Activated T-cell treated with anti-CD3 and anti-CD28 coated beads for 4 hours (primary cell): ENCODE measurements at regions not wholly inside any gene's neighbourhood (a gene's known extent, or its start where the extent isn't known, plus 50 kb on each side); places are given as distances from the start of the nearest gene placed in this dataset.
"Not testable (repeated sequence)": the region's sequence is repeated elsewhere in the genome, so short reads cannot be mapped to it uniquely, and the experiment has no call there.

Source experiments
- DNase-seq: peaks from one replicate; pipeline ENCODE4 v3.0.0-alpha.2; 2020

DNA sequence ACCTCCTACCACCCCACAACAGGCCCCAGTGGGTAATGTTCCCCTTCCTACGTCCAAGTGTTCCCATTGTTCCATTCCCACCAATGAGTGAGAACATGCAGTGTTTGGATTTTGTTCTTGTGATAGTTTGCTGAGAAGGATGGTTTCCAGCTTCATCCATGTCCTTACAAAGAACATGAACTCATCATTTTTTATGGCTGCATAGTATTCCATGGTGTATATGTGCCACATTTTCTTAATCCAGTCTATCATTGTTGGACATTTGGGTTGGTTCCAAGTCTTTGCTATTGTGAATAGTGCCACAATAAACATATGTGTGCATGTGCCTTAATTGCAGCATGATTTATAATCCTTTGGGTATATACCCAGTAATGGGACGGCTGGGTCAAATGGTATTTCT lies 81.6 kb downstream of the P2RY10 start:
- DNase-seq, result not testable (repeated sequence)

DNA sequence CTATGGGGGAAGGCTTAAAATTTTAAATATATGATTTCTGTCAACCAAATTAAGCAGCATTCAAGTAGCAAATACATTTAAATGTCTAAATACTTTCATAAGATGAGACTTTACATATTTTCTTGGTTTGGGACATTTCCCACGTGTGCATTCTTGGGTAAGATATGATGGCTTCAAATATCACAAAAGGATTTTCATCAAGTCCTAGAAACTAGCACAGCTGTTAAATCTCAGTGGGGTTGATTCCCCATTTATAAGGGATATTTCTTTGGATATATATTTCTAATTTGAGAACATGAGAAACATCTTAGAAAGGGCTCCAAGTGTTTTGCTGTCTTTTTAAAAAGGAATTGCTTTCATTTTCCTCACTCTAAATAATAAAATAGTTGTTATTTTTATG lies 90.2 kb downstream of the P2RY10 start:
- no peak for DNase-seq

DNA sequence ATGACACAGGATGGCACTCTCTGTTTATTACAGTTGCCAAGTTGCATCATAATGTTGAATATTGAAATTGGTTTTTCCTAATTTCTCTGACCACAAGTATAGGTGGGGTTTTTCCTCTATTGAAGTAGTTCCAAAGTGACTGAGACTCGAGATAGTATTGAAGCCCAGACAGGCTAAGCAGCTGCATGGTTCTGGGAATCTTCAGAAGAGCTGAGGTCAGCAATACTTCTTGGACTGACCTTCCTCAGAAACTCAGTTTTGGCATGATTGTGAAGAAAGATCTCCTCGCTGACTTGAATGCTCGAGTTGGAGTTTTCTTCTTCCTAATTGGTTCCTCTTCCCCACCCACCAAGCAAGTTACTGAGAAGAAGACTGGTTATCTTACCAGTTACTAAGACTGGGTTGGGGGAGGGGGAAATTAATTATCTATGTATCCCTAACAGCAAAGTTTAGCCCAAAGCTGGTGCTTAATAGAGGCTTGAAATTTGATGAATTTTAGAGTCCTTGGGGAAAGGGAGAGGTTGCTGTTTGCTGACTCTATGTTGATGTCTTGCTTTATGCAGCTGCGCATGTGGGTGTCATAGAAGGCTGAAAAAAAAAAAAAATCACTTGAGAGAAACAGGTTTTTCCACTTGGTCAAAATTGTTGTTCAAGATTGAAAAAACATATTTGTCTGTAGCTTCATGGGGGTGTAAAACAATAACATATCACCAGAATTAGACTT lies 91.1 kb downstream of the P2RY10 start:
- DNase-seq, result no peak

DNA sequence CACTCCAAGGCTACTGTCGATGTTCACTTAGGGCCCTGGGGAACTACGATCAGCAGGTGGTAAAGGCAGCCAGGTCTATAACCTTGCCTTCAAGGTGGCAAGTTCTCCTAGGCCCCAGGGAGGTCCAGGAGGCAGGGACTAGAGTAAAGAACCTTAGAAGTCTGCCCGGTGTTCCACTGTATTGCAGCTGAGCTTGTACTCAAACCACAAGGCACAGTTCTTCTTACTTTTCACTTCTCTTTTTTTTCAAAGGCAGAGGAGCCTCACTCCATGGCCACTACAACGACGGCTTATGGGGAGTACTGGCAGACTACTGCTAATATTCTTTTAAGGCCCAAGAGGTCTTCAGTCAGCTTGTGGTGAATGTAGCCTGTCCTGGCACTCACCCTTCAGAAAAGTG lies 78.8 kb upstream of the GPR174 start:
- no peak for DNase-seq

DNA sequence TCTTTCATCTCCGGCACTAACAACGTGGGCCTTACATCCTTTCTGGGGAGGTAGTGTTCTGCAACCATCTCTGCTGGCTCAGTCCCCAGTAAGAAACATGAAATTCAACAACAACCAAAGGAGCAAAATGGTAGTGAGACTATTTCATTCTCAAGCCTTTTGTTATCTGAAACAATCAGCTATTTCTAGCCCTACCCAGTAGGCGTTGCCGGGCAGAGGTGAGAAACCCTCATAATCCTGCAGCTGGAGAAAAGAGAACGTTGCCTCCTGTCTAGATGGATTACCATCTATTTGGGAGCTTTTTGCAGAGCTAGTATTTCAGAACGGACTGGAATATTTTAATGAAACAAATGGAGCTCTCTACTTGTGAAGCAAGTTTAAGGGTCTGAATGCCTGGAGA lies 66.4 kb upstream of the GPR174 start:
- no peak for DNase-seq

DNA sequence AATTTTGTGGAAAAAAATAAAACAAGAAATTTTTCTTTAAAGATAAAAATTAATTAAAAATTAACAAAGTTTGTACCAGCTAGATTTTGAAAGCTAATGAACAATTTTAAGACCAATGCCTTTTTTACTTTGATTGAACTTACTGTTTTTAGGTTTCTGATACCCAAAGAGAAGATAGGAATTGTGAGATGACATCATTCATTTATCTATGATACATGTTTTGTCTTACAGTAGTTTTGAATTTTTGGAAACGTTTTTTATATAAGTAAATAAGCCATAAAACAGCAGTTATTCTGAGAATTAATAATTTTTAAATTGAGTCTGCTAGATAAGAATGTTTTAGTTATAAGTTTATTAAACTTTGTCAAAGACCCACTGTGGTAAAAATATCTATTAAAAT lies 65.0 kb upstream of the GPR174 start:
- no peak for DNase-seq

DNA sequence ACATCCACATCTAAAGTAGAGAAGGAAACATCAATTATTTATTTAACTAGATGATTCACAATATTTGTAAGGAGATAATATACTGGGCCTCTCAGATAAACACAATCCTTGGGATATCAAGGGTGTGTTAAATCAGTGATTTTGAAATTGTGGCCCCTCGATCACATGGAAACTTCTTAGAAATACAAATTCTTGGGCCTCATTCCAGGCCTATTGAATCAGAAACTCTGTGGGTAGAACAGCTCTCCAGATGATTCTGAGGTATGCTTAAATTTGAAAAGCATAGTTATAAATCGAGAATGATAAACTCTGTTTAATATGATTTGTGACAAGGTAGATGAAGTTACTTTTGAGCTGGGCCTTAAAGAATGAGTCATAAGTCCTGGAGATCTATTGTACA lies 64.3 kb upstream of the GPR174 start:
- DNase-seq, result no peak

DNA sequence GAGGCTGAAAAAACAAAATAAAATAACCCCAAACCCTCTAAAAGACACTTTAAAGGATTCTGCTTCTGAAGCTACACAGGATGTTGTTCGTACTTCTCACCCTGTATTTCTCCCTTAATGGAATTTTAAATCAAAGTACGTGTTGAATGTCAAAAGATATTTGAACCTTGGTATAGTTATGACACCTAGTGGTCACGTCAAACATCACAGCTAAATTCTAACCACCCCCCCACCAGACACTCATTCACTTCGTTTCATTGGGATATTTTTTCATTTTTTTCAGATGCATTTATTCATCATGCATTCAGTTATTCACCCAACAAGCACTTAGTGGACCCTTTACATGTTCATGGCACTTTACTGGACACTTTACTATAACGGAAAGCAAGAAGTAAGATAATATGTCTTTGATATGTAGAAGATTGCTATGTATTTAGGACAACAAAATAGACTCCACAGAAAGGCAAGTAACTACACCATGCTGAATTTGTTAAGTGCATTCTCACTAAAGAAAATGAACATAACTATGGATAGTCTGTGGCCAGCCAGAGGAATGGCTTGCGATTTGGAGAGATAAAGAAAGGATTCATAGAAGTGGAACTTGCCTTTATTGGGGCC lies 62.5 kb upstream of the GPR174 start:
- peak; percentile 29 for DNase-seq

DNA sequence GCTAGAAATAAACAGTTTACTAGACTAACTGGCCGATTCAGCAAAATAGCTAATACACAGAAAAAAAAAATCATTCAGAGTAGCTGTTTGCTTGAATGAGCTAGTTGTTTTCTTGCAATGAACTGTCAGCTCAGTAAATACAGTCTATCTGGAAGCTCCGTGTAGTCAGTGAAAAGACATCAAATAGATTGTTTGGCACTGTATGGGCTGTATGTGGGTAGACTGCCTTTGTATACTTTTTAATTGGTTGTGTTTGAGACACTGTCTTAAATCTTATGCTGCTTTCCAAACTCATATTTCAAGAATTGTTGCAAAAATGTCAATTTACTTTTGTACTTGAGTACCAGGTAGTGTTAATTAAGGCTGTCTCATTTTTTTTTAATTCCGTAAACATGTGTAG lies 61.6 kb upstream of the GPR174 start:
- DNase-seq, result no peak

DNA sequence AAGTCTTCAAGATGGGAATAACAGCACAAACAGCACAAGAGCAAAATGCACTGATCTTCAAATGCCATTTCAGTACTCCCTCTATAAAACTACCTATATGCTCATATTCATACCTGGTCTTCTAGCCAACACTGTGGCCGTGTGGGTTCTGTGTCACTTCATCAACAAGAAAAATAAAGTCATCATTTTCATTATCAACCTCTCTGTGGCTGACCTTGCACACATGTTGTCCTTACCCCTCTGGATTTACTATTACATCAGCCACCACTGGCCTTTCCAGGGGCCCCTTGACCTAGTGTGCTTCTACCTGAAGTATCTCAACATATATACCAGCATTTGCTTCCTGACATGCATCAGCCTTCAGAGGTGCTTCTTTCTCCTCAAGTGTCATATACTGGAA lies 59.6 kb upstream of the GPR174 start:
- DNase-seq, result no peak

DNA sequence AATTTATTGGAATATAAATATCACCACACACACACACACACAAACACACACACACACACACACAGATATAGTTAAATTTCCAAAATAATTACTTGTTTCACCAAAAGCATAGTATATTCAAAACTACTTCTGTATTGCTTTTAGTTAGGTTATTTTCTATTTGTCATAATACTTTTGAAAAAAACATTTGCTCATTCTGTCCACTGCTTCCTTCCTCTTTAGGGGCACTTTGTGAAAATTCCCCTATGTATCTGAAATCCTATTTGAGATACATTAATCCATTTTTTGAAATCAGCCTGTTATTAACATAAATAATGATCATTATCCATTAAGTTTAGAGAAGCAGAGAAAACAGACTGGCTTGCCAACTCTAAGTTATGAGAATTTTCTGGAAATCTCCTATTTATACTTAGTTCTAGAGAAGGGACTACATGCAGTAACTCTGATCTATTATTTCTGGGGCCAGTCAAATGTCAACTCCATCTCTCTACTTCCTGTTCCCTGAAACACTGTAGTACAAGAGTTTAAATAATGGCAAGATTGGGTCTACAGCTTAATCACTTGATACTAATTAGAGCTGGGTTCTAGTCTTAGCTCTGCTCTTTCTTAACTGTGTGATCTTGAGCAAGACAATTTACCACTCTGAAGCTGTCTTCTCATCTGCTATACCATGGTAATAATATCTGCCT lies 54.4 kb upstream of the GPR174 start:
- DNase-seq, result no peak

DNA sequence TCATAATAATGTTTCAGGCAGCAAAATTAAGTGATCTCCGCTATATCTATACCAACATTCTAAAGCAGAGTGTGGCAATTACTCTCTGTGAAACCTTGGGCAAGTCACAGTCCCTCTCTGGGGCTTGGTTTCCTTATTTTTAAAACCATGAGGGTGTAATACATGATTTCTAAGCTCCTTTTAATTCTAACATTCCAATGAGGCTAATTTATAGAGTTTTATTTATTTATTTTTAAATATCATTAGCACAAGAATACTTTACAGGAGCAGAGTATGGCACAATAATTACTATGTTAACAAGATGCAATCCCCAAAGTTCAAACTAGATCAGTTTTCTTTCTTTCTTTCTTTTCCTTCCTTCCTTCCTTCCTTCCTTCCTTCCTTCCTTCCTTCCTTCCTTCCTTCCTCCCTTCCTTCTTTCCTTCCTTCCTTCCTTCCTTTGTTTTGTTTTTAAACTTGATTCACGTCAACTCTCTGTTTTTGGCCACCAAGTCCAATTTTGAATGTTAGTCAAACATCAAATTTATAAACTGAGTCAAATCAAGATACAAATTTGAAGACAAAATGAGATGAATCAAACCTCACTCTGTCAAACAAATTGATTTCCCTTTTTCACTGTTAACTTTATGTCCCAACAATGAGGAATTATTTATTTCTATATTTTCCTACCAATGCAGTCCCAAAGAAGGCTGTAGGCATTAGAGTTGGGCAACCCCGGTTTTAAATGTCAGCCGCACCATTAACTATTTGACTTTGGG lies 50.2 kb upstream of the GPR174 start:
- DNase-seq, result no peak
